IMR-90 (cell line): ENCODE measurements at regions not wholly inside any gene's neighbourhood (a gene's known extent, or its start where the extent isn't known, plus 50 kb on each side); places are given as distances from the start of the nearest gene placed in this dataset.

Source experiments
- ATAC-seq: fragments of 200-7000 bp; cut with Tn5 transposase; 2 replicates; pipeline ENCODE4 v1.9.1; 2020; ENCODE audit warnings: low read depth, mild to moderate bottlenecking, moderate library complexity
- BruUV-seq: library from RNA; stranded (reverse); fragments of 400-500 nt; replicated peaks from 2 replicates; lab custom pipeline; 2021; lab: Mats Ljungman, UMichigan
- CTCF ChIA-PET: fragments of 300-600 bp; formaldehyde crosslinking; extraction: SDS; loops from one replicate; lab custom pipeline; 2021; ENCODE audit warnings: antibody characterized with exemption; lab: Yijun Ruan, JAX
- POLR2A ChIA-PET: fragments of 300-600 bp; sonication (Branson Sonifier 250); formaldehyde crosslinking; loops from one replicate; lab custom pipeline; 2022; ENCODE audit warnings: antibody characterized with exemption; ENCODE audit not compliant: unreplicated experiment; lab: Charles Lee
- DNase-seq: peaks from one replicate; pipeline ENCODE4 v3.0.0; 2013
- H2AFZ ChIP-seq: replicated peaks from 2 replicates; pipeline ENCODE3; 2013; ENCODE audit warnings: low read length, mild to moderate bottlenecking; ENCODE audit not compliant: poor library complexity
- H2AK5ac ChIP-seq: 2 replicates; pipeline ENCODE4 v1.6.1; 2013; ENCODE audit warnings: low read depth, low read length, inconsistent platforms
- H2AK9ac ChIP-seq: replicated peaks from 2 replicates; pipeline ENCODE3; 2013; ENCODE audit warnings: mild to moderate bottlenecking, low read depth, low read length, moderate library complexity; ENCODE audit not compliant: poor library complexity
- H2BK120ac ChIP-seq: 2 replicates; pipeline ENCODE4 v1.6.1; 2013; ENCODE audit warnings: low read depth, low read length, inconsistent platforms
- H2BK15ac ChIP-seq: 3 replicates; pipeline ENCODE4 v1.6.1; 2013; ENCODE audit warnings: low read depth, low read length, inconsistent platforms
- H2BK20ac ChIP-seq: 2 replicates; pipeline ENCODE4 v1.6.1; 2013; ENCODE audit warnings: low read depth, mild to moderate bottlenecking, inconsistent platforms, low read length, moderate library complexity
- H2BK5ac ChIP-seq: 2 replicates; pipeline ENCODE4 v1.6.1; 2013; ENCODE audit warnings: mild to moderate bottlenecking, low read depth, low read length, inconsistent platforms; ENCODE audit not compliant: poor library complexity, severe bottlenecking
- H3K14ac ChIP-seq: replicated peaks from 2 replicates; pipeline ENCODE4 v1.6.1; 2013; ENCODE audit warnings: low read depth, low read length, inconsistent platforms
- H3K18ac ChIP-seq: 2 replicates; pipeline ENCODE4 v1.6.1; 2013; ENCODE audit warnings: low read depth, low read length, control low read depth
- H3K23ac ChIP-seq: 2 replicates; pipeline ENCODE4 v1.6.1; 2013; ENCODE audit warnings: low read depth, low read length, inconsistent platforms
- H3K27ac ChIP-seq: 2 replicates; pipeline ENCODE4 v1.5.1; 2013; ENCODE audit warnings: mild to moderate bottlenecking, control low read depth, low read length; ENCODE audit not compliant: insufficient read depth
- H3K27me3 ChIP-seq: 2 replicates; pipeline ENCODE4 v1.6.1; 2013; ENCODE audit warnings: low read length; ENCODE audit not compliant: control insufficient read depth, insufficient read depth
- H3K36me3 ChIP-seq: 2 replicates; pipeline ENCODE4 v1.6.1; 2013; ENCODE audit warnings: low read length, mixed read lengths; ENCODE audit not compliant: control insufficient read depth, insufficient read depth
- H3K4ac ChIP-seq: 2 replicates; pipeline ENCODE4 v1.6.1; 2013; ENCODE audit warnings: low read depth, low read length, inconsistent platforms
- H3K4me1 ChIP-seq: 2 replicates; pipeline ENCODE4 v1.6.1; 2013; ENCODE audit warnings: low read length, mixed read lengths; ENCODE audit not compliant: control insufficient read depth, insufficient read depth
- H3K4me2 ChIP-seq: 2 replicates; pipeline ENCODE4 v1.6.1; 2013; ENCODE audit warnings: low read depth, mild to moderate bottlenecking, control low read depth, low read length, moderate library complexity
- H3K4me3 ChIP-seq: 2 replicates; pipeline ENCODE4 v1.5.1; 2013; ENCODE audit warnings: low read depth, mild to moderate bottlenecking, control low read depth, low read length, moderate library complexity; ENCODE audit not compliant: insufficient read depth
- H3K56ac ChIP-seq: 2 replicates; pipeline ENCODE4 v1.6.1; 2013; ENCODE audit warnings: low read length, inconsistent platforms; ENCODE audit not compliant: insufficient read depth; ENCODE audit errors: extremely low read depth
- H3K79me1 ChIP-seq, 2 experiments: 2 replicates each; pipeline ENCODE4 v1.6.1; 2013; ENCODE audit warnings: low read length in 2 of 2, inconsistent platforms in 1 of 2, low read depth in 1 of 2
- H3K9ac ChIP-seq: 2 replicates; pipeline ENCODE4 v1.6.1; 2013; ENCODE audit warnings: low read depth, low read length, control low read depth
- H3K9me1 ChIP-seq: 2 replicates; pipeline ENCODE4 v1.6.1; 2013; ENCODE audit warnings: low read length, inconsistent platforms; ENCODE audit not compliant: insufficient read depth
- H3K9me3 ChIP-seq: 2 replicates; pipeline ENCODE4 v1.6.1; 2013; ENCODE audit warnings: low read length; ENCODE audit not compliant: control insufficient read depth, insufficient read depth
- H4K20me1 ChIP-seq: 2 replicates; pipeline ENCODE4 v1.6.1; 2013; ENCODE audit warnings: low read length, inconsistent platforms; ENCODE audit not compliant: insufficient read depth
- H4K5ac ChIP-seq: 2 replicates; pipeline ENCODE4 v1.6.1; 2013; ENCODE audit warnings: mild to moderate bottlenecking, low read depth, low read length, control low read depth
- H4K8ac ChIP-seq, 2 experiments: 2 replicates each; pipeline ENCODE4 v1.6.1; 2013; ENCODE audit warnings: low read depth in 2 of 2, low read length in 2 of 2, control low read depth in 1 of 2, inconsistent platforms in 1 of 2
- H4K91ac ChIP-seq: 2 replicates; pipeline ENCODE4 v1.6.1; 2013; ENCODE audit warnings: low read depth, low read length, inconsistent platforms; ENCODE audit not compliant: insufficient read depth
- CEBPB ChIP-seq: IDR thresholded peaks from 2 replicates; pipeline ENCODE4 v1.6.1; 2012; ENCODE audit warnings: low read depth, low read length, improper control_type of control experiment
- CHD1 ChIP-seq: IDR thresholded peaks from 2 replicates; pipeline ENCODE4 v1.6.1; 2012; ENCODE audit warnings: low read depth, low read length, improper control_type of control experiment
- ELK1 ChIP-seq: fragments of 150-350 bp; IDR thresholded peaks from 2 replicates; pipeline ENCODE4 v1.6.1; 2016; ENCODE audit warnings: low read depth, mild to moderate bottlenecking, low read length, moderate library complexity, borderline replicate concordance
- FOS ChIP-seq: fragments of 150-350 bp; IDR thresholded peaks from 2 replicates; pipeline ENCODE4 v1.6.1; 2016; ENCODE audit warnings: low read depth, low read length
- MAZ ChIP-seq: IDR thresholded peaks from 2 replicates; pipeline ENCODE4 v1.6.1; 2012; ENCODE audit warnings: low read depth, mild to moderate bottlenecking, low read length, improper control_type of control experiment, moderate library complexity, borderline replicate concordance
- POLR2A ChIP-seq: IDR thresholded peaks from 2 replicates; pipeline ENCODE4 v1.6.1; 2012; ENCODE audit warnings: mild to moderate bottlenecking, low read depth, low read length
- RCOR1 ChIP-seq: IDR thresholded peaks from 2 replicates; pipeline ENCODE4 v1.6.1; 2012; ENCODE audit warnings: mild to moderate bottlenecking, low read length, improper control_type of control experiment; ENCODE audit not compliant: insufficient replicate concordance
- SMC3 ChIP-seq: fragments of 150-350 bp; IDR thresholded peaks from 2 replicates; pipeline ENCODE4 v1.6.1; 2016; ENCODE audit warnings: low read depth, mild to moderate bottlenecking, antibody characterized with exemption, low read length, moderate library complexity
- WGBS, 2 experiments: methylation state at CpG; one replicate each; pipeline versions ENCODE4 v1.1.5 to v1.1.7; 2013; ENCODE audit warnings: missing lambda C conversion rate in 2 of 2; ENCODE audit not compliant: insufficient read length in 1 of 2; ENCODE audit errors: extremely low coverage in 2 of 2; 5-methylcytosine and 5-hydroxymethylcytosine counted together
- dilution Hi-C: fragments of 300-500 bp; cut with HindIII; formaldehyde crosslinking; loops from one replicate; pipeline ENCODE4 v1.14.3; 2018; ENCODE audit warnings: low sequenced_read_pairs; ENCODE audit not compliant: unreplicated experiment
- in situ Hi-C: fragments of 300-500 bp; cut with MboI; formaldehyde crosslinking; loops from 3 replicates; pipeline ENCODE4 v1.14.3; 2019; ENCODE audit warnings: low sequenced_read_pairs, inconsistent platforms, mixed read lengths
- intact Hi-C: fragments of 100-400 bp; cut with micrococcal nuclease; formaldehyde crosslinking; loops from 2 replicates; pipeline ENCODE4 v1.10.0; 2022

- Histone ChIP-seq H3K79me1 (no peaks in the 10 kb centered on the region), H2BK20ac (no peak overlapping the region), H3K56ac (no peak overlapping the region), H2BK120ac (no peak overlapping the region), H3K4me3 (no peak overlapping the region), H4K5ac (no peak overlapping the region), H2AFZ (no peak overlapping the region), H3K9me1 (no peaks in the 10 kb centered on the region), H3K27me3 (no peaks in the 10 kb centered on the region), H4K20me1 (no peaks in the 10 kb centered on the region), H2AK5ac (no peak overlapping the region), H2AK9ac (no peak overlapping the region), H3K14ac (no peak overlapping the region), H3K36me3 (no peaks in the 10 kb centered on the region), H3K18ac (no peak overlapping the region), H3K9me3 (peaks cover 2% of the 10 kb centered on the region; the same call in 1 of the 2 replicates), H4K91ac (no peak overlapping the region), H3K23ac (no peak overlapping the region), H3K4me1 (no peaks in the 10 kb centered on the region), H3K4ac (no peak overlapping the region), H4K8ac (no peak overlapping the region), H3K9ac (no peak overlapping the region), H2BK15ac (no peak overlapping the region), H3K4me2 (no peak overlapping the region), H3K27ac (no peak overlapping the region), H2BK5ac (no peak overlapping the region)
- DNase-seq (no peak), ATAC-seq (no peak)
- in situ Hi-C loops (no loop called here), dilution Hi-C loops (no loop called here), intact Hi-C loops (no loop called here)
- TF ChIP-seq POLR2A (no peak), CEBPB (no peak), SMC3 (no peak), ELK1 (no peak), MAZ (no peak), FOS (no peak), CHD1 (no peak), RCOR1 (no peak)
- ChIA-PET POLR2A (no interaction called here), CTCF (no interaction called here)
- WGBS, 2 experiments, result no CpG with 5 or more reads among the region's 3 CpGs
- BruUV-seq, result no TSS peak
These were observed 1006.2 kb upstream of the PRR20A start for GRCh38 chr13:56134524-56134923.
